GM19043 (cell line): ENCODE measurements at regions not wholly inside any gene's neighbourhood (a gene's known extent, or its start where the extent isn't known, plus 50 kb on each side); places are given as distances from the start of the nearest gene placed in this dataset.
A peak's percentile ranks its signal among the peaks of the same experiment; 100 is the strongest.
"Not testable (repeated sequence)": the region's sequence is repeated elsewhere in the genome, so short reads cannot be mapped to it uniquely, and the experiment has no call there.

ENCODE experiments used
- ATAC-seq: cut with Tn5 transposase; IDR thresholded peaks from one replicate; pipeline ENCODE4 v1.9.1; 2021; ENCODE audit warnings: low read depth; ENCODE audit not compliant: unreplicated experiment

- ATAC-seq, result no peak
Observed at GRCh38 chr18:58805467-58806187, 59.0 kb upstream of the ZNF532 start.

GRCh38 chr18:58806826-58807714 lies 57.6 kb upstream of the ZNF532 start:
- ATAC-seq, result peak; percentile 83

GRCh38 chr18:58807766-58808165 lies 56.9 kb upstream of the ZNF532 start:
- ATAC-seq, result no peak

- ATAC-seq, result no peak
Observed at GRCh38 chr18:58808349-58808748, 56.3 kb upstream of the ZNF532 start.

- ATAC-seq, result not testable (repeated sequence)
Observed at GRCh38 chr18:58811859-58812258, 52.8 kb upstream of the ZNF532 start.

GRCh38 chr18:58813105-58813504 lies 51.6 kb upstream of the ZNF532 start:
- no peak for ATAC-seq

- no peak for ATAC-seq
Observed at GRCh38 chr18:58813561-58814225, 51.0 kb upstream of the ZNF532 start.

- no peak for ATAC-seq
Observed at GRCh38 chr18:58814317-58814716, 50.4 kb upstream of the ZNF532 start.
